ENCODE measurements at regions not wholly inside any gene's neighbourhood (a gene's known extent, or its start where the extent isn't known, plus 50 kb on each side); places are given as distances from the start of the nearest gene placed in this dataset.

DNA sequence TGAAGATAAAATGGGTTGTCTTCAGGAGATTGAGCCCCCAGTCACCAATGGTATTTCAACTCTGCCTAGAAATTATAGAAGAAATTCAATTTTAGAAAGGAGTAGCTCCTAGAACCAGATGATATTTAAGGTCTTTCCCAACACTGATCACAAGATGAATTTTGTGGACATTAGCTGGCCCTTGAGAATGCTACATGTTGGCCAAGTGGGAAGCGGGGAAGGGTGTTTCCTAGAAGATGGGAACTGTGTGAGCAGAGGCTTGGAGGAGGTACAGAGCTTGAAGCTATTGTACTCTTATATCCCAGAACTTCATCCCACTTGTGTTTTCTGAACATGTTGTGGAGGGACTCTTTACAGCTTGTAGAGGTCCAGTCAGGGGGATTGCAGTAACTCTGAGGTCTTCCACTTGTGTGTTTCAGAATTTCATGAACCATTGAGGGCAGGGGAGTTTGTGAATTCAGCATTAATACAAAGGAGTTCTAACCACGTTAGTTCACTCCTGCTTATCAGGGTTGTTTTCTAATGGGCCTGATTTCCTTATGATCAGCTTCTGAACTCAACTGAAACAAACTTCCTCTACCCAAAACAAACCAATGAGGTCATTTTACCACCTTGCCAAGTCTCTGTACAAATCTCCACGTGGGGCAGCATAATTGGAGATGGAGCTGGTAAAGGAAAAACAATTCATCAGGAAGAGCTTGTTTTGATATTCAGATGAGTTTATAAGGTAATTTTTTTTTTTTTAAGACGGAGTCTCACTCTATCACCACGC is 152.6 kb upstream of the TPM1 start:
- no peak overlapping the region for H3K4me3 ChIP-seq (ENCODE audit: low read length)
- TF ChIP-seq ZNF274 (IDR thresholded peaks at IDR 0.05; ENCODE audit: low read depth, low read length): no peak

DNA sequence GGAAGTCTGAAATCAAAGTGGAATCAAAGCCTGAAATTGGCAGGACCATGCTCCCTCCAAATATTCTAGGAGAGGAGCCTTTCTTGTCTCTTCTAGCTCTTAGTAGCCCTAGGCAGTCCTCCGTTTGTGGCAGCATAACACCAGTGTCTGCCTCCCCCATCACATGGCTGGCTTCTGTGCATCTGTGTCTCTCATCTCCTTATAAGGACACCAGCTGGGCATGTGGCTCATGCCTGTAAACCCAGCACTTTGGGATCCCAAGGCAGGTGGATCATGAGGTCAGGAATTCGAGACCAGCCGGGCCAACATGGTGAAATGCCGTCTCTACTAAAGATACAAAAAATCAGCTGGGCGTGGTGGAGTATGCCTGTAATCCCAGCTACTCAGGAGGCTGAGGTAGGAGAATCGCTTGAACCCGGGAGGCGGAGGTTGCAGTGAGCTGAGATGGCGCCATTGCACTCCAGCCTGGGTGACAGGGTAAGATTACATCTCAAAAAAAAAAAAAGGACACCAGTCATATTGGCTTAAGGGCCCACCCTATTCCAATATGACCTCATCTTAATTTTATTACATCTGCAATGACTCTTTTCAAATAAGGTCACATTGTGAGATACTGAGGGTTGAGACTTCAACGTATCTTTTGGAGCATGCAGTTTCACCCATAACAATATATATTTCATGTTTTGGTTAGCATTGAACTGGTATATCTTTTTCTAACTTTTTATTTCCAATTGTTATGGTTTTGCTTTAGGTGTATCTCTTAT is 148.0 kb upstream of the TPM1 start:
- TF ChIP-seq ZNF274 (IDR thresholded peaks at IDR 0.05; ENCODE audit: low read depth, low read length): no peak
- no peak overlapping the region for H3K4me3 ChIP-seq (ENCODE audit: low read length)

DNA sequence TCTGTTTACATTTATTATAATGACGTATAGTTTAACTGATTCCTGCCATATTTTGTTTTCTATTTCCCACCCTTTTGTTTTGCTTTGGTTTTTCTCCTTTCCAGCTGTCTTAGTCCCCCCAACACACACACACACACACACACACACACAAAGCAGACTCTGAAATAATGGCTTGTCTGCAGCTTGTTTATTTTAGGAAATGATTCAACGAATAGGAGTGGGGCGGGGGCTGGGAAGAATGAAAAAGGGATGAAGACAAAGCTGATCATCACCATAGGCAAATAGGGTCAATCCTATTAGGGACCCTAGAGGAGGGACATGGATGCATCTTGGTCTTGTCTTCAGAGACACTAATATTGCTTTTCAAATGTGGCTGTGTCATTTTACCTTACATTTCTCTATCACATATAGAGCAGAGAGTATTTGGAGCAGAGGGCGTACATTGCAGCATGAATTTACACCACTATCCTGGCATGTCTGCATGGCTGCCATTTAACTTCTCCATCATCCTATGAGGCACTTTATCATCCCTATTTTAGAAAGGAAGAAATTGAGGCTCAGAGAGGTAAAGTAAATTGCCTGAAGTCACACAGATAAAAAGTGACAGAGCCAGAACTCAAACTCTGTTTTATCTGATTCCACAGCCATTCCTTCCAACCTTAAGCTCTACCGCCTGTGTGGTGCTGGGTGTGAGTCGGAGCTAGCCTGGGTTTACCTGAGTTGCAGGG is 147.2 kb upstream of the TPM1 start:
- H3K4me3 ChIP-seq (ENCODE audit: low read length): no peak overlapping the region
- no peak for TF ChIP-seq ZNF274 (IDR thresholded peaks at IDR 0.05; ENCODE audit: low read depth, low read length)

GRCh38 chr15:62895905-62896316 is 146.6 kb upstream of the TPM1 start:
- no peak for TF ChIP-seq ZNF274 (IDR thresholded peaks at IDR 0.05; ENCODE audit: low read depth, low read length)
- no peak overlapping the region for H3K4me3 ChIP-seq (ENCODE audit: low read length)

- no peak for TF ChIP-seq ZNF274 (IDR thresholded peaks at IDR 0.05; ENCODE audit: low read depth, low read length)
- H3K4me3 ChIP-seq (ENCODE audit: low read length): no peak overlapping the region
Measured at GRCh38 chr15:62896380-62896866, 146.1 kb upstream of the TPM1 start.

- TF ChIP-seq ZNF274 (IDR thresholded peaks at IDR 0.05; ENCODE audit: low read depth, low read length): no peak
- no peak overlapping the region for H3K4me3 ChIP-seq (ENCODE audit: low read length)
Measured at GRCh38 chr15:62896969-62897486, 145.5 kb upstream of the TPM1 start.

- TF ChIP-seq ZNF274 (IDR thresholded peaks at IDR 0.05; ENCODE audit: low read depth, low read length): no peak
- no peak overlapping the region for H3K4me3 ChIP-seq (ENCODE audit: low read length)
Measured at GRCh38 chr15:62897634-62898033, 144.9 kb upstream of the TPM1 start.

GRCh38 chr15:62899090-62899493 is 143.5 kb upstream of the TPM1 start:
- TF ChIP-seq ZNF274 (IDR thresholded peaks at IDR 0.05; ENCODE audit: low read depth, low read length): no peak
- H3K4me3 ChIP-seq (ENCODE audit: low read length): no peak overlapping the region

- H3K4me3 ChIP-seq (ENCODE audit: low read length): no peak overlapping the region
- no peak for TF ChIP-seq ZNF274 (IDR thresholded peaks at IDR 0.05; ENCODE audit: low read depth, low read length)
Measured at GRCh38 chr15:62900071-62900802, 142.3 kb upstream of the TPM1 start.

DNA sequence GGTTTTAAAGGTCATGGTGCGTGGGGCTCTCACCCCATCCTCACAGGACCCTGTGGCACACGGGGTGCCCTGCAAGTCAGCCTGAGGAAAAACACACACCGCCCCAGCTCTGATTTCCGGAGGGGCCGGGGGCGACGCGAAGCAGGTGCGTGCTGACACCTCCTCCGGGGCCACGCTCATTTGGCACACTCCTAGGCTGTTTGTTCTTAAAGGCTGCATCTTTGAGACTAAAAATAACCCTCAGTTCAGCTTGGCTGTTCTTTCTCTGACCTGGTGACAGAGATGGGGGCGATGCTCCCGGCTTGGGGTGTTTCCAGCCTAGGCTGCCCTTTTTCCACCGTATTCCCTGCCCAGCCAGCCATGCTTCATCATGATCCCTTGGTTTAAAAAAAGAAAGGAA is 141.5 kb upstream of the TPM1 start:
- no peak for TF ChIP-seq ZNF274 (IDR thresholded peaks at IDR 0.05; ENCODE audit: low read depth, low read length)
- H3K4me3 ChIP-seq (ENCODE audit: low read length): no peak overlapping the region

DNA sequence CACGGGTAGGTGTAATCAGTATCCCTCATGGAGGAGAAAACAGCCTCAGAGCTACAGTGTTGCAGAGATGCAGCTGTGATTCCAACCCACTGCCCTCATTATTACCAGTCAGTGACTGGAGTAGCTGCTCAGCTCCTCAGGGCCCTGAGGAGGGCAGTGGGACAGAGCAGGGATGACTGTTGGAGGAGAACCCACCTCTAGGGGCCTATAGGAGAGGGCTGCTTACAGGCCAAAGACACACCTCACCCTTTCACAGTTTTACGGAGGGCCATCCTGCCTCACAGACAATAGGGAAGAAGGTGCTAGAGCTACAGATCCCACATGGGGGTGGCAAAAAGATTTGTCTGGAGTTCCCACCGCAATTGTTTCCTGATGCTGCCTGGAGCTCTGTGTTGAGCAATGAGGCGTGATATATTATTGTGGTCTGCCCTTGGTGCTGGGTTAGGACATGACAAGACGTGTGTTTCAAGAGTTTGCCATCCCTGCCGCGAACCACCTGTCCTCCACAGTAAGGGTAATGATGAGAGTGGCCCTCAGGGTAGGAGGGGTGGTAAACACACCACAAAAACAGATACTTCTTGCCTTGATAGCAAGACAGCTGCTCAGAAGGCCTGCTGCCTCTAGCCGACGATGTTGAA is 140.5 kb upstream of the TPM1 start:
- TF ChIP-seq ZNF274 (IDR thresholded peaks at IDR 0.05; ENCODE audit: low read depth, low read length): no peak

DNA sequence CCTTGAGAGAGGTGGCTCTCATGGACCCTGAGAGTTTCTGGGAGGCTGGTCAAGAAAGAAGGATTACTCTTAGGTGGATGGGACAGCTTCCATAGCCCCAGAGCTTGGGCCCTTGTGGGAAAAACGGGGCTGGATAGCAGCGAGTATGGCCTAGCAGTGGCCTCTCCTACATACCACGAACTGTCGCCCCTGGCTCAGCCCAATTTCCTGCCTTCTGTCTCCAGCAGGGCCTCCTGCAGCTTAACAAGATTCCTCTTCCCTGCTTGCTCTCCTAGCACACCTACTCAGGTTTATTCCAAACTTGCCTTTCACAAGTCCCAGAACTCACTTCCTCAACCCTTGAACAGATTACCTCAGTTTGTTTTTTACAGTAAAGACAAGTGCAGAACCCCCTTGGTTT is 139.7 kb upstream of the TPM1 start:
- H3K4me3 ChIP-seq (ENCODE audit: low read length): no peak overlapping the region

More for the DNA sequence above, 140.5 kb upstream of the TPM1 start:
- H3K4me3 ChIP-seq (ENCODE audit: low read length): no peak overlapping the region

DNA sequence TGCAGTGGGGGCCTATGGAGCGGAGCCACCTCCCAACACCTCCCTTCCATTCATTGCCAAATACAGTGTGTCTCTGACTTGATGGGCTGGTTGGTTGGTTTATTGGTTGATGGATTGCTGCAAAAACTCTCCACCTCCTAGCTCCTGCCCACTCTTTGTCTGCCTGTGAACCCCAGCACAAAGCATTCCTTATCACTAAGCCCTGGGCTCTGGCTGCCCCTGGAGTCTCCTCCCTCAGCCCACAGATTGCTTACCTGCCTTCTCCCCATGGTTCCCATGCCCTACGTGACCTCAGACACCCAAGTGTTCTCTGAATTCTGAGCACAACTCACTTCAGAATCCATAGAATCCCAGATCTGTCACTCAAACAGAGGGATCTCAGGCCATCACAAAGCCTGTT is 139.1 kb upstream of the TPM1 start:
- H3K4me3 ChIP-seq (ENCODE audit: low read length): no peak overlapping the region
- TF ChIP-seq ZNF274 (IDR thresholded peaks at IDR 0.05; ENCODE audit: low read depth, low read length): no peak

More for the DNA sequence above, 139.7 kb upstream of the TPM1 start:
- TF ChIP-seq ZNF274 (IDR thresholded peaks at IDR 0.05; ENCODE audit: low read depth, low read length): no peak
